Right lobe of liver (tissue), 6 donors: ENCODE measurements at regions not wholly inside any gene's neighbourhood (a gene's known extent, or its start where the extent isn't known, plus 50 kb on each side); places are given as distances from the start of the nearest gene placed in this dataset.

Experiments used
- ATAC-seq, 4 donors: fragments of 200-7000 bp; cut with Tn5 transposase; one replicate each; pipeline ENCODE4 v1.9.1; 2020; ENCODE audit warnings: mild to moderate bottlenecking in 4 of 4, moderate library complexity in 4 of 4
- DNase-seq, 3 donors: peaks; one replicate each; pipeline ENCODE4 v3.0.0-alpha.2; 2020
- H3K27ac ChIP-seq, 3 donors: fragments of 200-600 bp; one replicate each; pipeline ENCODE4 v1.8.0; 2022
- H3K27me3 ChIP-seq, 2 donors: fragments of 200-600 bp; one replicate each; pipeline ENCODE4 v1.8.0; 2022
- H3K36me3 ChIP-seq, 4 donors: fragments of 200-600 bp; sonication (generic) in 1 of 4; one replicate each; pipeline versions ENCODE4 v1.5.1 to v1.8.0; 2017 to 2022; ENCODE audit warnings: control low read depth in 1 of 4
- H3K4me1 ChIP-seq, 4 donors: fragments of 200-600 bp; sonication (generic) in 1 of 4; one replicate each; pipeline versions ENCODE4 v1.5.1 to v1.8.0; 2017 to 2022; ENCODE audit warnings: control low read depth in 1 of 4
- H3K4me3 ChIP-seq, 3 donors: fragments of 200-600 bp; one replicate each; pipeline ENCODE4 v1.8.0; 2022
- H3K9me3 ChIP-seq, 4 donors: fragments of 200-600 bp; sonication (generic) in 1 of 4; one replicate each; pipeline versions ENCODE4 v1.5.1 to v1.8.0; 2017 to 2022; ENCODE audit warnings: control low read depth in 1 of 4
- CTCF ChIP-seq, 4 donors: fragments of 200-600 bp in 3 of 4; fragments of 450-650 bp in 1 of 4; IDR thresholded peaks; one replicate each; pipeline versions ENCODE4 v1.5.1 to v1.8.0; 2016 to 2022; ENCODE audit warnings: antibody characterized with exemption in 4 of 4, mild to moderate bottlenecking in 2 of 4
- POLR2A ChIP-seq: fragments of 450-650 bp; IDR thresholded peaks from one replicate; pipeline ENCODE4 v1.6.1; 2017; ENCODE audit warnings: antibody characterized with exemption, mild to moderate bottlenecking
- WGBS: methylation state at CpG from one replicate; pipeline ENCODE4 v1.1.6; 2018; ENCODE audit warnings: low coverage, low lambda C conversion rate; ENCODE audit not compliant: insufficient coverage; ENCODE audit errors: missing lambda C conversion rate; 5-methylcytosine and 5-hydroxymethylcytosine counted together
- intact Hi-C, 2 donors: fragments of 100-400 bp; cut with DNase I; formaldehyde crosslinking; loops; one replicate each; pipeline versions ENCODE4 v1.11.2 to v1.14.1; 2022
- donor health status: DM: no; HTN: yes; CAD: no.
- donor health status: DM: no; HTN: no; CAD: no.
- donor health status: DM: no; HTN: no; CAD: no.
- donor health status: DM: no; HTN: yes; CAD: no.
- donor health status: DM: no; HTN: yes; CAD: no.

GRCh38 chr11:115700496-115700895 is 196.3 kb upstream of the CADM1 start:
- TF ChIP-seq POLR2A: no peak
- TF ChIP-seq CTCF (IDR thresholded peaks at IDR 0.05): no peak
- WGBS: 36% methylated on average over 4 of the region's 4 CpGs
- H3K36me3 ChIP-seq: no peaks in the 10 kb centered on the region
- H3K9me3 ChIP-seq: no peaks in the 10 kb centered on the region
- no peak overlapping the region for H3K4me3 ChIP-seq
- no peaks in the 10 kb centered on the region for H3K4me1 ChIP-seq
- DNase-seq (no peak), ATAC-seq (no peak)
- no peaks in the 10 kb centered on the region for H3K27me3 ChIP-seq
- no peak overlapping the region for H3K27ac ChIP-seq
- intact Hi-C loops: no loop called here

- Histone ChIP-seq H3K36me3 (no peaks in the 10 kb centered on the region), H3K27me3 (no peaks in the 10 kb centered on the region), H3K4me1 (no peaks in the 10 kb centered on the region), H3K4me3 (no peak overlapping the region), H3K9me3 (no peaks in the 10 kb centered on the region), H3K27ac (no peak overlapping the region)
- 66% methylated on average over 3 of the region's 3 CpGs for whole genome bisulfite sequencing
- DNase-seq (no peak), ATAC-seq (peak in 1 of 4 donors; percentile 28)
- TF ChIP-seq CTCF (IDR thresholded peaks at IDR 0.05): no peak
- TF ChIP-seq POLR2A: no peak
- intact Hi-C loops: no loop called here
These were observed 195.5 kb upstream of the CADM1 start for GRCh38 chr11:115699733-115700132.

GRCh38 chr11:115699326-115699725 is 195.1 kb upstream of the CADM1 start:
- no peak for DNase-seq
- Histone ChIP-seq H3K27me3 (no peaks in the 10 kb centered on the region), H3K4me3 (no peak overlapping the region), H3K4me1 (no peaks in the 10 kb centered on the region), H3K27ac (no peak overlapping the region), H3K9me3 (no peaks in the 10 kb centered on the region), H3K36me3 (no peaks in the 10 kb centered on the region)
- TF ChIP-seq CTCF (IDR thresholded peaks at IDR 0.05) (no peak), POLR2A (no peak)
- ATAC-seq: no peak
- WGBS: 47% methylated on average over 5 of the region's 5 CpGs
- intact Hi-C loops: no loop called here

- 59% methylated on average over 3 of the region's 4 CpGs for WGBS
- Histone ChIP-seq H3K36me3 (no peaks in the 10 kb centered on the region), H3K9me3 (no peaks in the 10 kb centered on the region), H3K4me1 (no peaks in the 10 kb centered on the region), H3K4me3 (no peak overlapping the region), H3K27ac (no peak overlapping the region), H3K27me3 (no peaks in the 10 kb centered on the region)
- ATAC-seq: no peak
- DNase-seq: no peak
- TF ChIP-seq POLR2A (no peak), CTCF (IDR thresholded peaks at IDR 0.05) (no peak)
- intact Hi-C loops: no loop called here
These were observed 194.0 kb upstream of the CADM1 start for GRCh38 chr11:115698243-115698642.

- WGBS: 55% methylated on average over 2 of the region's 4 CpGs
These were observed 192.3 kb upstream of the CADM1 start for GRCh38 chr11:115696563-115696962.

More at GRCh38 chr11:115696563-115696962, 192.3 kb upstream of the CADM1 start:
- intact Hi-C loops: no loop called here
- H3K9me3 ChIP-seq: no peaks in the 10 kb centered on the region
- no peak overlapping the region for H3K4me3 ChIP-seq
- H3K36me3 ChIP-seq: no peaks in the 10 kb centered on the region
- ATAC-seq (no peak), DNase-seq (no peak)
- TF ChIP-seq CTCF (IDR thresholded peaks at IDR 0.05) (no peak), POLR2A (no peak)
- H3K4me1 ChIP-seq: no peaks in the 10 kb centered on the region
- H3K27ac ChIP-seq: no peak overlapping the region
- H3K27me3 ChIP-seq: no peaks in the 10 kb centered on the region
